NCI-H187 (cell line): ENCODE measurements at regions not wholly inside any gene's neighbourhood (a gene's known extent, or its start where the extent isn't known, plus 50 kb on each side); places are given as distances from the start of the nearest gene placed in this dataset.
"Not testable (repeated sequence)": the region's sequence is repeated elsewhere in the genome, so short reads cannot be mapped to it uniquely, and the experiment has no call there.

ENCODE experiments used
- DNase-seq, 2 experiments: peaks; one replicate each; lab custom pipeline; 2025; lab: John Stamatoyannopoulos, UW

- DNase-seq: peak; percentile 5 to 48
Measured at GRCh38 chr16:27600381-27600780, 50.4 kb downstream of the KATNIP start.

- DNase-seq: no peak
Measured at GRCh38 chr16:27602103-27602502, 52.2 kb downstream of the KATNIP start.

GRCh38 chr16:27605500-27606106 lies 55.7 kb downstream of the KATNIP start:
- not testable (repeated sequence) for DNase-seq

- DNase-seq: no peak
Measured at GRCh38 chr16:27611340-27611739, 61.4 kb downstream of the KATNIP start.

GRCh38 chr16:27613238-27613791 lies 63.4 kb downstream of the KATNIP start:
- DNase-seq: no peak

- DNase-seq: no peak
Measured at GRCh38 chr16:27617665-27618064, 67.7 kb downstream of the KATNIP start.

GRCh38 chr16:27618165-27618564 lies 68.2 kb downstream of the KATNIP start:
- DNase-seq: no peak

GRCh38 chr16:27618606-27619327 lies 68.8 kb downstream of the KATNIP start:
- no peak for DNase-seq

- no peak for DNase-seq
Measured at GRCh38 chr16:27620541-27620940, 70.6 kb downstream of the KATNIP start.

GRCh38 chr16:27624154-27625049 lies 74.5 kb downstream of the KATNIP start:
- no peak for DNase-seq

GRCh38 chr16:27625050-27625697 lies 75.2 kb downstream of the KATNIP start:
- DNase-seq: no peak

- no peak for DNase-seq
Measured at GRCh38 chr16:27627136-27627535, 77.2 kb downstream of the KATNIP start.

- DNase-seq: no peak
Measured at GRCh38 chr16:27628241-27628942, 78.4 kb downstream of the KATNIP start.

GRCh38 chr16:27628943-27629462 lies 79.1 kb downstream of the KATNIP start:
- DNase-seq: not testable (repeated sequence)

GRCh38 chr16:27632216-27632615 lies 82.3 kb downstream of the KATNIP start:
- no peak for DNase-seq

- DNase-seq: no peak
Measured at GRCh38 chr16:27633221-27633620, 83.3 kb downstream of the KATNIP start.

GRCh38 chr16:27633721-27634120 lies 83.8 kb downstream of the KATNIP start:
- no peak for DNase-seq

GRCh38 chr16:27634779-27635178 lies 84.8 kb downstream of the KATNIP start:
- DNase-seq: no peak

GRCh38 chr16:27636453-27637240 lies 86.7 kb downstream of the KATNIP start:
- DNase-seq: no peak
